ENCODE measurements at regions not wholly inside any gene's neighbourhood (a gene's known extent, or its start where the extent isn't known, plus 50 kb on each side); places are given as distances from the start of the nearest gene placed in this dataset.

- TF ChIP-seq CTCF (IDR thresholded peaks at IDR 0.05), result no peak
- no peak for TF ChIP-seq POLR2A (IDR thresholded peaks at IDR 0.05)
Measured at GRCh38 chr2:53006980-53007379, 760.6 kb upstream of the CHAC2 start.
